ENCODE measurements at regions not wholly inside any gene's neighbourhood (a gene's known extent, or its start where the extent isn't known, plus 50 kb on each side); places are given as distances from the start of the nearest gene placed in this dataset.
A peak's percentile ranks its signal among the peaks of the same experiment; 100 is the strongest.

GRCh38 chr2:174686430-174686829 lies 77.8 kb downstream of the CHRNA1 start:
- Histone ChIP-seq H3K27me3 (ENCODE audit: insufficient read depth, low read length) (no peaks in the 10 kb centered on the region), H3K9ac (ENCODE audit: low read length) (no peak overlapping the region), H2BK5ac (ENCODE audit: low read depth, low read length, poor library complexity) (no peak overlapping the region), H2BK120ac (ENCODE audit: insufficient read depth, low read length, poor library complexity) (no peak overlapping the region), H3K79me2 (ENCODE audit: control insufficient read depth, insufficient read depth, low read length, poor library complexity) (peaks cover 21% of the 10 kb centered on the region), H4K91ac (ENCODE audit: low read depth, low read length) (no peak overlapping the region), H4K12ac (ENCODE audit: low read depth, low read length) (no peak overlapping the region), H3K4me3 (ENCODE audit: low read depth, low read length) (no peak overlapping the region), H4K8ac (ENCODE audit: low read depth, low read length) (no peak overlapping the region), H2AK5ac (ENCODE audit: low read length) (no peak overlapping the region), H2BK12ac (ENCODE audit: low read length) (peak overlapping the region; percentile 47), H3K18ac (ENCODE audit: low read length) (no peak overlapping the region), H3K36me3 (ENCODE audit: control insufficient read depth in 1 of 2, insufficient read depth in 2 of 2, low read length in 2 of 2) (no peaks in the 10 kb centered on the region), H3K9me3 (ENCODE audit: insufficient read depth, low read depth, low read length) (peaks cover 2% of the 10 kb centered on the region), H3K27ac (ENCODE audit: low read depth, low read length) (no peak overlapping the region), H3K4me2 (ENCODE audit: low read length) (no peak overlapping the region), H3K79me1 (ENCODE audit: low read length) (peaks cover 26% of the 10 kb centered on the region), H3K23ac (ENCODE audit: low read length) (no peak overlapping the region), H3K14ac (ENCODE audit: low read length) (no peak overlapping the region), H3K4me1 (ENCODE audit: control insufficient read depth in 1 of 2, insufficient read depth in 2 of 2, low read length in 2 of 2) (peaks cover 14 to 20% of the 10 kb centered on the region in 2 experiments), H3K4ac (ENCODE audit: low read depth, low read length) (no peak overlapping the region), H2AFZ (ENCODE audit: insufficient read depth, low read length, poor library complexity) (no peak overlapping the region)
- peak in 1 of 2 donors; percentile 64 for DNase-seq
- no CpG with 5 or more reads among the region's 1 CpG for WGBS (ENCODE audit: extremely low coverage, insufficient coverage, insufficient read length)

- peak overlapping the region; percentile 90 for H3K9ac ChIP-seq (ENCODE audit: low read length)
- H4K12ac ChIP-seq (ENCODE audit: low read depth, low read length), result peak overlapping the region; percentile 93
- H3K9me3 ChIP-seq (ENCODE audit: insufficient read depth, low read depth, low read length), result no peaks in the 10 kb centered on the region
- peak overlapping the region; percentile 97 for H2AK5ac ChIP-seq (ENCODE audit: low read length)
- H3K4ac ChIP-seq (ENCODE audit: low read depth, low read length), result peak overlapping the region; percentile 98
- WGBS (ENCODE audit: extremely low coverage, insufficient coverage, insufficient read length), result no CpG with 5 or more reads among the region's 10 CpGs
- H3K23ac ChIP-seq (ENCODE audit: low read length), result peak overlapping the region; percentile 87
- peak overlapping the region; percentile 91 for H2AFZ ChIP-seq (ENCODE audit: insufficient read depth, low read length, poor library complexity)
- H4K91ac ChIP-seq (ENCODE audit: low read depth, low read length), result peak overlapping the region; percentile 100
- peaks cover 15 to 26% of the 10 kb centered on the region in 2 experiments for H3K4me1 ChIP-seq (ENCODE audit: control insufficient read depth in 1 of 2, insufficient read depth in 2 of 2, low read length in 2 of 2)
- peak overlapping the region; percentile 100 for H3K14ac ChIP-seq (ENCODE audit: low read length)
- H3K18ac ChIP-seq (ENCODE audit: low read length), result peak overlapping the region; percentile 100
- H2BK120ac ChIP-seq (ENCODE audit: insufficient read depth, low read length, poor library complexity), result peak overlapping the region; percentile 100
- peak overlapping the region; percentile 92 for H3K27ac ChIP-seq (ENCODE audit: low read depth, low read length)
- no peaks in the 10 kb centered on the region for H3K27me3 ChIP-seq (ENCODE audit: insufficient read depth, low read length)
- H3K4me3 ChIP-seq (ENCODE audit: low read depth, low read length), result peak overlapping the region; percentile 61
- H3K79me2 ChIP-seq (ENCODE audit: control insufficient read depth, insufficient read depth, low read length, poor library complexity), result peaks cover 28% of the 10 kb centered on the region
- peaks cover 38% of the 10 kb centered on the region for H3K79me1 ChIP-seq (ENCODE audit: low read length)
- peaks cover 0 to 6% of the 10 kb centered on the region in 2 experiments for H3K36me3 ChIP-seq (ENCODE audit: control insufficient read depth in 1 of 2, insufficient read depth in 2 of 2, low read length in 2 of 2)
- H3K4me2 ChIP-seq (ENCODE audit: low read length), result peak overlapping the region; percentile 87
- DNase-seq, result no peak
- H4K8ac ChIP-seq (ENCODE audit: low read depth, low read length), result peak overlapping the region; percentile 99
- H2BK12ac ChIP-seq (ENCODE audit: low read length), result peak overlapping the region; percentile 97
- H2BK5ac ChIP-seq (ENCODE audit: low read depth, low read length, poor library complexity), result peak overlapping the region; percentile 99
These were observed 80.9 kb downstream of the CHRNA1 start for GRCh38 chr2:174683392-174683759.

GRCh38 chr2:174682578-174683391 lies 81.5 kb downstream of the CHRNA1 start:
- no peak overlapping the region for H3K23ac ChIP-seq (ENCODE audit: low read length)
- H4K12ac ChIP-seq (ENCODE audit: low read depth, low read length), result peak overlapping the region; percentile 98
- H3K79me2 ChIP-seq (ENCODE audit: control insufficient read depth, insufficient read depth, low read length, poor library complexity), result peaks cover 28% of the 10 kb centered on the region
- no peaks in the 10 kb centered on the region for H3K27me3 ChIP-seq (ENCODE audit: insufficient read depth, low read length)
- peak overlapping the region; percentile 100 for H2BK5ac ChIP-seq (ENCODE audit: low read depth, low read length, poor library complexity)
- peak overlapping the region; percentile 100 for H3K4ac ChIP-seq (ENCODE audit: low read depth, low read length)
- H2BK12ac ChIP-seq (ENCODE audit: low read length), result peak overlapping the region; percentile 97
- peak overlapping the region; percentile 100 for H2BK120ac ChIP-seq (ENCODE audit: insufficient read depth, low read length, poor library complexity)
- H3K4me1 ChIP-seq (ENCODE audit: control insufficient read depth in 1 of 2, insufficient read depth in 2 of 2, low read length in 2 of 2), result peaks cover 16 to 28% of the 10 kb centered on the region in 2 experiments
- peak; percentile 64 to 79 for DNase-seq
- H2AK5ac ChIP-seq (ENCODE audit: low read length), result peak overlapping the region; percentile 99
- H3K4me3 ChIP-seq (ENCODE audit: low read depth, low read length), result peak overlapping the region; percentile 99
- peak overlapping the region; percentile 100 for H3K18ac ChIP-seq (ENCODE audit: low read length)
- H3K36me3 ChIP-seq (ENCODE audit: control insufficient read depth in 1 of 2, insufficient read depth in 2 of 2, low read length in 2 of 2), result peaks cover 0 to 6% of the 10 kb centered on the region in 2 experiments
- no CpG with 5 or more reads among the region's 97 CpGs for WGBS (ENCODE audit: extremely low coverage, insufficient coverage, insufficient read length)
- peak overlapping the region; percentile 87 for H3K4me2 ChIP-seq (ENCODE audit: low read length)
- peak overlapping the region; percentile 100 for H4K91ac ChIP-seq (ENCODE audit: low read depth, low read length)
- H4K8ac ChIP-seq (ENCODE audit: low read depth, low read length), result peak overlapping the region; percentile 99
- H2AFZ ChIP-seq (ENCODE audit: insufficient read depth, low read length, poor library complexity), result peak overlapping the region; percentile 98
- H3K14ac ChIP-seq (ENCODE audit: low read length), result peak overlapping the region; percentile 100
- peak overlapping the region; percentile 92 for H3K27ac ChIP-seq (ENCODE audit: low read depth, low read length)
- peaks cover 38% of the 10 kb centered on the region for H3K79me1 ChIP-seq (ENCODE audit: low read length)
- peak overlapping the region; percentile 100 for H3K9ac ChIP-seq (ENCODE audit: low read length)
- H3K9me3 ChIP-seq (ENCODE audit: insufficient read depth, low read depth, low read length), result no peaks in the 10 kb centered on the region

GRCh38 chr2:174682007-174682577 lies 82.2 kb downstream of the CHRNA1 start:
- Histone ChIP-seq H3K4me3 (ENCODE audit: low read depth, low read length) (peak overlapping the region; percentile 99), H3K27ac (ENCODE audit: low read depth, low read length) (peak overlapping the region; percentile 92), H2BK12ac (ENCODE audit: low read length) (peak overlapping the region; percentile 84), H4K12ac (ENCODE audit: low read depth, low read length) (peak overlapping the region; percentile 98), H3K9me3 (ENCODE audit: insufficient read depth, low read depth, low read length) (no peaks in the 10 kb centered on the region), H2BK120ac (ENCODE audit: insufficient read depth, low read length, poor library complexity) (peak overlapping the region; percentile 100), H2AFZ (ENCODE audit: insufficient read depth, low read length, poor library complexity) (peak overlapping the region; percentile 98), H3K27me3 (ENCODE audit: insufficient read depth, low read length) (no peaks in the 10 kb centered on the region), H3K9ac (ENCODE audit: low read length) (peak overlapping the region; percentile 100), H3K14ac (ENCODE audit: low read length) (peak overlapping the region; percentile 100), H4K8ac (ENCODE audit: low read depth, low read length) (peak overlapping the region; percentile 97), H3K79me1 (ENCODE audit: low read length) (peaks cover 38% of the 10 kb centered on the region), H3K4me1 (ENCODE audit: control insufficient read depth in 1 of 2, insufficient read depth in 2 of 2, low read length in 2 of 2) (peaks cover 16 to 28% of the 10 kb centered on the region in 2 experiments), H3K18ac (ENCODE audit: low read length) (peak overlapping the region; percentile 100), H3K4me2 (ENCODE audit: low read length) (peak overlapping the region; percentile 61), H3K4ac (ENCODE audit: low read depth, low read length) (peak overlapping the region; percentile 100), H2AK5ac (ENCODE audit: low read length) (peak overlapping the region; percentile 99), H4K91ac (ENCODE audit: low read depth, low read length) (peak overlapping the region; percentile 100), H3K79me2 (ENCODE audit: control insufficient read depth, insufficient read depth, low read length, poor library complexity) (peaks cover 30% of the 10 kb centered on the region), H3K36me3 (ENCODE audit: control insufficient read depth in 1 of 2, insufficient read depth in 2 of 2, low read length in 2 of 2) (peaks cover 0 to 6% of the 10 kb centered on the region in 2 experiments), H3K23ac (ENCODE audit: low read length) (no peak overlapping the region), H2BK5ac (ENCODE audit: low read depth, low read length, poor library complexity) (peak overlapping the region; percentile 100)
- no CpG with 5 or more reads among the region's 52 CpGs for WGBS (ENCODE audit: extremely low coverage, insufficient coverage, insufficient read length)
- DNase-seq, result peak in 1 of 2 donors; percentile 46

Data from trophoblast cell (in vitro differentiated cells and primary cell).